ENCODE measurements at regions not wholly inside any gene's neighbourhood (a gene's known extent, or its start where the extent isn't known, plus 50 kb on each side); places are given as distances from the start of the nearest gene placed in this dataset.

- no peaks in the 10 kb centered on the region for H3K36me3 ChIP-seq
- no peaks in the 10 kb centered on the region for H3K9me3 ChIP-seq
- no peak for DNase-seq
- H3K4me1 ChIP-seq: no peaks in the 10 kb centered on the region
- no peak overlapping the region for H3K4me3 ChIP-seq (ENCODE audit: low read depth, low read length)
- TF ChIP-seq, protein P1, sequence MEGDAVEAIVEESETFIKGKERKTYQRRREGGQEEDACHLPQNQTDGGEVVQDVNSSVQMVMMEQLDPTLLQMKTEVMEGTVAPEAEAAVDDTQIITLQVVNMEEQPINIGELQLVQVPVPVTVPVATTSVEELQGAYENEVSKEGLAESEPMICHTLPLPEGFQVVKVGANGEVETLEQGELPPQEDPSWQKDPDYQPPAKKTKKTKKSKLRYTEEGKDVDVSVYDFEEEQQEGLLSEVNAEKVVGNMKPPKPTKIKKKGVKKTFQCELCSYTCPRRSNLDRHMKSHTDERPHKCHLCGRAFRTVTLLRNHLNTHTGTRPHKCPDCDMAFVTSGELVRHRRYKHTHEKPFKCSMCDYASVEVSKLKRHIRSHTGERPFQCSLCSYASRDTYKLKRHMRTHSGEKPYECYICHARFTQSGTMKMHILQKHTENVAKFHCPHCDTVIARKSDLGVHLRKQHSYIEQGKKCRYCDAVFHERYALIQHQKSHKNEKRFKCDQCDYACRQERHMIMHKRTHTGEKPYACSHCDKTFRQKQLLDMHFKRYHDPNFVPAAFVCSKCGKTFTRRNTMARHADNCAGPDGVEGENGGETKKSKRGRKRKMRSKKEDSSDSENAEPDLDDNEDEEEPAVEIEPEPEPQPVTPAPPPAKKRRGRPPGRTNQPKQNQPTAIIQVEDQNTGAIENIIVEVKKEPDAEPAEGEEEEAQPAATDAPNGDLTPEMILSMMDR (IDR thresholded peaks at IDR 0.05; ENCODE audit: low read depth, low read length): no peak
- H3K27me3 ChIP-seq: no peaks in the 10 kb centered on the region
These were observed 145.8 kb upstream of the PAPPA start for GRCh38 chr9:116007824-116008223.

DNA sequence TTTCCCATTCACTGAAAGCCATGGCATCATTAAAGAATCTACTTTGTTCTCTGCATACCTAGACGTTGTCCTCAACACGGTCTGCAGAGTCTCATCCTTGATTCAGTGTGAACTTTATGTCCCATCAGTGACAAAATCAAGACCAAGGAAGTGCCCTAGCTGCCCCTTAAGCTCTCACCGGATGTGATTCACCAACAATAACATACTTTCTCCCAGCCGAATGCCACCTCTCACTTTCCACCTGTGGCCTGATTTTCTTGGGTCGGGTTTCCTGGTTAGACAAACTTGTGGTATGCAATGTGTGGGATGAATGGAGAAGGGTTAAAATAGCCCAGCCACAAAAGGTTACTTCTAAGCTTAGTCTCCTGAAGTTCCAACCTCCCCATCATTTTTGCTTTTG, 145.3 kb upstream of the PAPPA start:
- TF ChIP-seq, protein P1 (IDR thresholded peaks at IDR 0.05; ENCODE audit: low read depth, low read length): no peak
- H3K36me3 ChIP-seq: no peaks in the 10 kb centered on the region
- no peaks in the 10 kb centered on the region for H3K9me3 ChIP-seq
- no peaks in the 10 kb centered on the region for H3K4me1 ChIP-seq
- no peak for DNase-seq
- H3K4me3 ChIP-seq (ENCODE audit: low read depth, low read length): no peak overlapping the region
- H3K27me3 ChIP-seq: no peaks in the 10 kb centered on the region

DNA sequence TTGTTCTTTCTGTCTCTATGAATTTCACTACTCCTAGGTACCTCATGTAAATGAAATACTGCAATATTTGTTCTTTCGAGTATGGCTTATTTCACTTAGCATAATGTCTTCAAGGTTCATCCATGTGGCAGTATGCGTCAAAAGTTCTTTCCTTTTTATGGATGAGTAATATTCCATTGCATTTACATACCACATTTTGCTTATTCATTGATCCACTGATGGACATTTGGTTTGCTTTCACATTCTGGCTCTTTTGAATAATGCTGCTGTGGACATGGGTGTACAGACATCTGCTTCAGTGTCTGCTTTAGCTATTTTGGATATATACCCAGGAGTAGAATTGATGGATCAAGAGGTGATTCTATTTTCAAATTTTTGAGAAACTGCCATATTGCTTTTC, 144.2 kb upstream of the PAPPA start:
- H3K27me3 ChIP-seq: no peaks in the 10 kb centered on the region
- H3K9me3 ChIP-seq: no peaks in the 10 kb centered on the region
- H3K4me3 ChIP-seq (ENCODE audit: low read depth, low read length): no peak overlapping the region
- H3K4me1 ChIP-seq: no peaks in the 10 kb centered on the region
- DNase-seq: no peak
- no peaks in the 10 kb centered on the region for H3K36me3 ChIP-seq
- TF ChIP-seq, protein P1 (IDR thresholded peaks at IDR 0.05; ENCODE audit: low read depth, low read length): no peak

DNA sequence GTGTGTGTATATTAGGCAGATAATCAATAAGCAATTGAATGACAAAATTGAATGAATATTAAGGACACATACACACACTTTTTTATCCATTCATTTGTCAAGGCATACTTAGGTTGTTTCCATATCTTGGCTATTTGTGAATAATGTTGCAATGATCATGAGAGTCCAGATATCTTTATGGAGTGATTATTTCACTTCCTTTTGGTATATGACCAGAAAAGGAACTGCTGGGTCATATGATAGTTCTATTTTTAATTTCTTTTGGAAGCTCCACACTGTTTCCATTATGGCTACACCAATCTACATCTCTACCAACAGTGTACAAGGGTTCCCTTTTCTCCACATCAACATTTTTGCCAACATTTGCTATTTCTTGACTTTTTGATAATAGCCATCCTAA, 137.7 kb upstream of the PAPPA start:
- Histone ChIP-seq H3K36me3 (no peaks in the 10 kb centered on the region), H3K9me3 (no peaks in the 10 kb centered on the region), H3K4me1 (no peaks in the 10 kb centered on the region), H3K4me3 (ENCODE audit: low read depth, low read length) (no peak overlapping the region), H3K27me3 (no peaks in the 10 kb centered on the region)
- TF ChIP-seq, protein P1 (IDR thresholded peaks at IDR 0.05; ENCODE audit: low read depth, low read length): no peak
- DNase-seq: no peak

- TF ChIP-seq, protein P1 (IDR thresholded peaks at IDR 0.05; ENCODE audit: low read depth, low read length): no peak
- no peaks in the 10 kb centered on the region for H3K36me3 ChIP-seq
- no peaks in the 10 kb centered on the region for H3K27me3 ChIP-seq
- H3K4me1 ChIP-seq: no peaks in the 10 kb centered on the region
- H3K4me3 ChIP-seq (ENCODE audit: low read depth, low read length): no peak overlapping the region
- H3K9me3 ChIP-seq: no peaks in the 10 kb centered on the region
- DNase-seq: no peak
These were observed 133.4 kb upstream of the PAPPA start for GRCh38 chr9:116020146-116020545.

GRCh38 chr9:116020801-116021200, 132.8 kb upstream of the PAPPA start:
- Histone ChIP-seq H3K9me3 (no peaks in the 10 kb centered on the region), H3K4me1 (no peaks in the 10 kb centered on the region), H3K4me3 (ENCODE audit: low read depth, low read length) (no peak overlapping the region), H3K27me3 (no peaks in the 10 kb centered on the region), H3K36me3 (no peaks in the 10 kb centered on the region)
- no peak for DNase-seq
- TF ChIP-seq, protein P1 (IDR thresholded peaks at IDR 0.05; ENCODE audit: low read depth, low read length): no peak
